ENCODE measurements at regions not wholly inside any gene's neighbourhood (a gene's known extent, or its start where the extent isn't known, plus 50 kb on each side); places are given as distances from the start of the nearest gene placed in this dataset.

- no peak overlapping the region for H3K4me3 ChIP-seq (ENCODE audit: low read length in 2 of 2)
- H3K4ac ChIP-seq (ENCODE audit: low read length): no peak overlapping the region
- H3K27me3 ChIP-seq (ENCODE audit: control insufficient read depth in 3 of 3, insufficient read depth in 3 of 3, low read depth in 1 of 3, low read length in 3 of 3): no peaks in the 10 kb centered on the region
- no peak overlapping the region for H2BK15ac ChIP-seq (ENCODE audit: low read length)
- no peak overlapping the region for H3K4me2 ChIP-seq (ENCODE audit: insufficient read depth, low read length, poor library complexity, severe bottlenecking)
- H4K8ac ChIP-seq (ENCODE audit: low read depth, low read length): no peak overlapping the region
- H3K9me3 ChIP-seq (replicated peaks in 1 of 2; ENCODE audit: control insufficient read depth in 2 of 2, insufficient read depth in 1 of 2, low read depth in 1 of 2, low read length in 2 of 2): no peaks in the 10 kb centered on the region
- H3K36me3 ChIP-seq (replicated peaks in 1 of 2; ENCODE audit: control insufficient read depth in 2 of 2, insufficient read depth in 2 of 2, low read length in 2 of 2): no peaks in the 10 kb centered on the region
- H2BK5ac ChIP-seq (ENCODE audit: low read length): no peak overlapping the region
- H3K27ac ChIP-seq (replicated peaks; ENCODE audit: low read length): no peak overlapping the region
- no peak overlapping the region for H2BK12ac ChIP-seq (ENCODE audit: low read length)
- H2AK5ac ChIP-seq (ENCODE audit: low read depth, low read length): no peak overlapping the region
- H3K14ac ChIP-seq (ENCODE audit: low read length): no peak overlapping the region
- H3K23ac ChIP-seq (ENCODE audit: low read depth, low read length, poor library complexity): no peak overlapping the region
- no peak overlapping the region for H2AFZ ChIP-seq (ENCODE audit: low read length)
- H2BK120ac ChIP-seq (ENCODE audit: low read depth, low read length): no peak overlapping the region
- H3K9ac ChIP-seq (ENCODE audit: low read depth, low read length, poor library complexity): no peak overlapping the region
- H3K4me1 ChIP-seq (ENCODE audit: control insufficient read depth in 2 of 2, insufficient read depth in 1 of 2, low read depth in 1 of 2, low read length in 2 of 2): no peaks in the 10 kb centered on the region
- H3K79me1 ChIP-seq (ENCODE audit: low read depth, low read length): no peaks in the 10 kb centered on the region
- no CpG with 5 or more reads among the region's 5 CpGs for WGBS, 2 donors (ENCODE audit: extremely low coverage in 2 of 2, insufficient read length in 2 of 2, insufficient replicate concordance in 1 of 2)
- H4K91ac ChIP-seq (ENCODE audit: low read depth, low read length, poor library complexity): no peak overlapping the region
- DNase-seq (ENCODE audit: low spot score): no peak
- H3K18ac ChIP-seq (ENCODE audit: low read length): no peak overlapping the region
These were observed 802.3 kb downstream of the NLGN4Y start for GRCh38 chrY:15326673-15327072.

- no peak overlapping the region for H3K4me2 ChIP-seq (ENCODE audit: insufficient read depth, low read length, poor library complexity, severe bottlenecking)
- no peak overlapping the region for H3K4me3 ChIP-seq (ENCODE audit: low read length in 2 of 2)
- no peak overlapping the region for H4K8ac ChIP-seq (ENCODE audit: low read depth, low read length)
- H3K79me1 ChIP-seq (ENCODE audit: low read depth, low read length): no peaks in the 10 kb centered on the region
- no peak overlapping the region for H3K18ac ChIP-seq (ENCODE audit: low read length)
- H4K91ac ChIP-seq (ENCODE audit: low read depth, low read length, poor library complexity): no peak overlapping the region
- H2BK12ac ChIP-seq (ENCODE audit: low read length): no peak overlapping the region
- H3K9ac ChIP-seq (ENCODE audit: low read depth, low read length, poor library complexity): no peak overlapping the region
- H2BK15ac ChIP-seq (ENCODE audit: low read length): no peak overlapping the region
- H2BK120ac ChIP-seq (ENCODE audit: low read depth, low read length): no peak overlapping the region
- no peak overlapping the region for H3K14ac ChIP-seq (ENCODE audit: low read length)
- H2BK5ac ChIP-seq (ENCODE audit: low read length): no peak overlapping the region
- no peaks in the 10 kb centered on the region for H3K9me3 ChIP-seq (replicated peaks in 1 of 2; ENCODE audit: control insufficient read depth in 2 of 2, insufficient read depth in 1 of 2, low read depth in 1 of 2, low read length in 2 of 2)
- H3K4ac ChIP-seq (ENCODE audit: low read length): no peak overlapping the region
- H2AK5ac ChIP-seq (ENCODE audit: low read depth, low read length): no peak overlapping the region
- H3K27ac ChIP-seq (replicated peaks; ENCODE audit: low read length): no peak overlapping the region
- no peaks in the 10 kb centered on the region for H3K36me3 ChIP-seq (replicated peaks in 1 of 2; ENCODE audit: control insufficient read depth in 2 of 2, insufficient read depth in 2 of 2, low read length in 2 of 2)
- no peak overlapping the region for H3K23ac ChIP-seq (ENCODE audit: low read depth, low read length, poor library complexity)
- no peaks in the 10 kb centered on the region for H3K4me1 ChIP-seq (ENCODE audit: control insufficient read depth in 2 of 2, insufficient read depth in 1 of 2, low read depth in 1 of 2, low read length in 2 of 2)
- DNase-seq (ENCODE audit: low spot score): no peak
- no peaks in the 10 kb centered on the region for H3K27me3 ChIP-seq (ENCODE audit: control insufficient read depth in 3 of 3, insufficient read depth in 3 of 3, low read depth in 1 of 3, low read length in 3 of 3)
- WGBS, 2 donors (ENCODE audit: extremely low coverage in 2 of 2, insufficient read length in 2 of 2, insufficient replicate concordance in 1 of 2): no CpG with 5 or more reads among the region's 3 CpGs
- no peak overlapping the region for H2AFZ ChIP-seq (ENCODE audit: low read length)
These were observed 804.5 kb downstream of the NLGN4Y start for GRCh38 chrY:15328848-15329247.

- no peak for DNase-seq (ENCODE audit: low spot score)
- Histone ChIP-seq H2AFZ (ENCODE audit: low read length) (no peak overlapping the region), H3K9me3 (replicated peaks in 1 of 2; ENCODE audit: control insufficient read depth in 2 of 2, insufficient read depth in 1 of 2, low read depth in 1 of 2, low read length in 2 of 2) (no peaks in the 10 kb centered on the region), H3K27me3 (ENCODE audit: control insufficient read depth in 3 of 3, insufficient read depth in 3 of 3, low read depth in 1 of 3, low read length in 3 of 3) (no peaks in the 10 kb centered on the region), H4K91ac (ENCODE audit: low read depth, low read length, poor library complexity) (no peak overlapping the region), H2BK5ac (ENCODE audit: low read length) (no peak overlapping the region), H3K79me1 (ENCODE audit: low read depth, low read length) (no peaks in the 10 kb centered on the region), H3K9ac (ENCODE audit: low read depth, low read length, poor library complexity) (no peak overlapping the region), H3K4me1 (ENCODE audit: control insufficient read depth in 2 of 2, insufficient read depth in 1 of 2, low read depth in 1 of 2, low read length in 2 of 2) (no peaks in the 10 kb centered on the region), H3K36me3 (replicated peaks in 1 of 2; ENCODE audit: control insufficient read depth in 2 of 2, insufficient read depth in 2 of 2, low read length in 2 of 2) (no peaks in the 10 kb centered on the region), H3K18ac (ENCODE audit: low read length) (no peak overlapping the region), H3K4ac (ENCODE audit: low read length) (no peak overlapping the region), H2BK12ac (ENCODE audit: low read length) (no peak overlapping the region), H3K4me3 (ENCODE audit: low read length in 2 of 2) (no peak overlapping the region), H2BK120ac (ENCODE audit: low read depth, low read length) (no peak overlapping the region), H4K8ac (ENCODE audit: low read depth, low read length) (no peak overlapping the region), H3K27ac (replicated peaks; ENCODE audit: low read length) (no peak overlapping the region), H3K23ac (ENCODE audit: low read depth, low read length, poor library complexity) (no peak overlapping the region), H3K4me2 (ENCODE audit: insufficient read depth, low read length, poor library complexity, severe bottlenecking) (no peak overlapping the region), H2AK5ac (ENCODE audit: low read depth, low read length) (no peak overlapping the region), H2BK15ac (ENCODE audit: low read length) (no peak overlapping the region), H3K14ac (ENCODE audit: low read length) (no peak overlapping the region)
- no CpG with 5 or more reads among the region's 4 CpGs for WGBS, 2 donors (ENCODE audit: extremely low coverage in 2 of 2, insufficient read length in 2 of 2, insufficient replicate concordance in 1 of 2)
These were observed 819.2 kb downstream of the NLGN4Y start for GRCh38 chrY:15343522-15343921.

GRCh38 chrY:15345471-15346155 lies 821.3 kb downstream of the NLGN4Y start:
- Histone ChIP-seq H2BK15ac (ENCODE audit: low read length) (no peak overlapping the region), H2BK120ac (ENCODE audit: low read depth, low read length) (no peak overlapping the region), H2BK5ac (ENCODE audit: low read length) (no peak overlapping the region), H3K9ac (ENCODE audit: low read depth, low read length, poor library complexity) (no peak overlapping the region), H4K8ac (ENCODE audit: low read depth, low read length) (no peak overlapping the region), H2AK5ac (ENCODE audit: low read depth, low read length) (no peak overlapping the region), H3K27ac (replicated peaks; ENCODE audit: low read length) (no peak overlapping the region), H2AFZ (ENCODE audit: low read length) (no peak overlapping the region), H3K79me1 (ENCODE audit: low read depth, low read length) (no peaks in the 10 kb centered on the region), H3K4ac (ENCODE audit: low read length) (no peak overlapping the region), H4K91ac (ENCODE audit: low read depth, low read length, poor library complexity) (no peak overlapping the region), H3K4me2 (ENCODE audit: insufficient read depth, low read length, poor library complexity, severe bottlenecking) (no peak overlapping the region), H2BK12ac (ENCODE audit: low read length) (no peak overlapping the region), H3K23ac (ENCODE audit: low read depth, low read length, poor library complexity) (no peak overlapping the region), H3K4me1 (ENCODE audit: control insufficient read depth in 2 of 2, insufficient read depth in 1 of 2, low read depth in 1 of 2, low read length in 2 of 2) (no peaks in the 10 kb centered on the region), H3K18ac (ENCODE audit: low read length) (no peak overlapping the region), H3K9me3 (replicated peaks in 1 of 2; ENCODE audit: control insufficient read depth in 2 of 2, insufficient read depth in 1 of 2, low read depth in 1 of 2, low read length in 2 of 2) (no peaks in the 10 kb centered on the region), H3K27me3 (ENCODE audit: control insufficient read depth in 3 of 3, insufficient read depth in 3 of 3, low read depth in 1 of 3, low read length in 3 of 3) (no peaks in the 10 kb centered on the region), H3K36me3 (replicated peaks in 1 of 2; ENCODE audit: control insufficient read depth in 2 of 2, insufficient read depth in 2 of 2, low read length in 2 of 2) (no peaks in the 10 kb centered on the region), H3K14ac (ENCODE audit: low read length) (no peak overlapping the region), H3K4me3 (ENCODE audit: low read length in 2 of 2) (no peak overlapping the region)
- WGBS, 2 donors (ENCODE audit: extremely low coverage in 2 of 2, insufficient read length in 2 of 2, insufficient replicate concordance in 1 of 2): no CpG with 5 or more reads among the region's 4 CpGs
- DNase-seq (ENCODE audit: low spot score): no peak

All from neuronal stem cell (in vitro differentiated cells).